Endothelial cell of umbilical vein (primary cell): ENCODE measurements at regions not wholly inside any gene's neighbourhood (a gene's known extent, or its start where the extent isn't known, plus 50 kb on each side); places are given as distances from the start of the nearest gene placed in this dataset.

ENCODE experiments used
- BruUV-seq: library from RNA; stranded (reverse); fragments of 400-500 nt; replicated peaks from 2 replicates; lab custom pipeline; 2021; lab: Mats Ljungman, UMichigan
- CTCF ChIA-PET: fragments of 300-600, 350-600 bp; sonication (Branson Sonifier 250); formaldehyde crosslinking; loops from one replicate; lab custom pipeline; 2021; ENCODE audit warnings: antibody characterized with exemption, inconsistent platforms; lab: Charles Lee
- POLR2A ChIA-PET: fragments of 300-600, 350-600 bp; sonication (Branson Sonifier 250); formaldehyde crosslinking; loops from one replicate; lab custom pipeline; 2021; ENCODE audit warnings: antibody characterized with exemption, inconsistent platforms; lab: Charles Lee
- DNase-seq: peaks from one replicate; pipeline ENCODE4 v3.0.0-alpha.2; 2011; ENCODE audit warnings: low read depth, low spot score
- FAIRE-seq: peaks from 2 replicates; lab custom pipeline; 2011; peaks lifted over from hg19 to GRCh38; lab: Jason Lieb, UNC
- H2AFZ ChIP-seq: 2 replicates; pipeline ENCODE4 v1.6.0; 2012; ENCODE audit warnings: low read depth, low read length, control low read depth, inconsistent platforms
- H3K27ac ChIP-seq: 2 replicates; pipeline ENCODE4 v1.5.1; 2011; ENCODE audit warnings: low read depth, mild to moderate bottlenecking, control low read depth, low read length, moderate library complexity; ENCODE audit not compliant: insufficient read depth
- H3K27me3 ChIP-seq, 2 experiments: 2 replicates each; pipeline versions ENCODE4 v1.6.0 to v1.6.1; 2011; ENCODE audit warnings: low read length in 2 of 2, mixed read lengths in 1 of 2; ENCODE audit not compliant: control insufficient read depth in 2 of 2, insufficient read depth in 2 of 2
- H3K36me3 ChIP-seq, 2 experiments: 2 replicates in 1 of 2; 3 replicates in 1 of 2; pipeline ENCODE4 v1.5.1; 2011; ENCODE audit warnings: low read length in 2 of 2, mild to moderate bottlenecking in 1 of 2, moderate library complexity in 1 of 2; ENCODE audit not compliant: control insufficient read depth in 2 of 2, insufficient read depth in 2 of 2; ENCODE audit errors: extremely low read depth in 1 of 2
- H3K4me1 ChIP-seq: 3 replicates; pipeline ENCODE4 v1.5.1; 2011; ENCODE audit warnings: mild to moderate bottlenecking, low read length; ENCODE audit not compliant: control insufficient read depth, insufficient read depth; ENCODE audit errors: extremely low read depth
- H3K4me2 ChIP-seq: 2 replicates; pipeline ENCODE4 v1.6.1; 2011; ENCODE audit warnings: low read length, control low read depth, mixed read lengths; ENCODE audit not compliant: insufficient read depth
- H3K4me3 ChIP-seq, 3 experiments: fragments of 200-600 bp in 1 of 3; sonication (generic), shearing (Covaris generic) in 1 of 3; replicated peaks in 1 of 3; 2 replicates each; pipeline ENCODE4 v1.5.1; 2011 to 2016; ENCODE audit warnings: control low read depth in 3 of 3, low read length in 3 of 3, mild to moderate bottlenecking in 2 of 3, inconsistent platforms in 1 of 3, low read depth in 1 of 3, moderate library complexity in 1 of 3; ENCODE audit not compliant: insufficient read depth in 1 of 3
- H3K79me2 ChIP-seq: 2 replicates; pipeline ENCODE4 v1.6.0; 2012; ENCODE audit warnings: low read length, inconsistent platforms; ENCODE audit not compliant: control insufficient read depth, insufficient read depth
- H3K9ac ChIP-seq: replicated peaks from 2 replicates; pipeline ENCODE3; 2011; ENCODE audit warnings: low read length, control low read depth; ENCODE audit not compliant: insufficient read depth; ENCODE audit errors: extremely low read depth
- H3K9me1 ChIP-seq: replicated peaks from 3 replicates; pipeline ENCODE4 v1.6.0; 2011; ENCODE audit warnings: mild to moderate bottlenecking, low read length; ENCODE audit not compliant: control insufficient read depth, insufficient read depth; ENCODE audit errors: extremely low read depth
- H3K9me3 ChIP-seq: replicated peaks from 2 replicates; pipeline ENCODE4 v1.5.1; 2012; ENCODE audit warnings: low read length, inconsistent platforms; ENCODE audit not compliant: control insufficient read depth, insufficient read depth
- H4K20me1 ChIP-seq: replicated peaks from 2 replicates; pipeline ENCODE3; 2011; ENCODE audit warnings: mild to moderate bottlenecking, low read length; ENCODE audit not compliant: control insufficient read depth, insufficient read depth; ENCODE audit errors: extremely low read depth
- CTCF ChIP-seq, 2 donors: IDR thresholded peaks; 1 replicate in 1 of 2; 2 replicates in 1 of 2; pipeline ENCODE4 v1.5.1; 2011; ENCODE audit warnings: low read length in 2 of 2, mild to moderate bottlenecking in 2 of 2, moderate library complexity in 2 of 2, control low read depth in 1 of 2, inconsistent platforms in 1 of 2, low read depth in 1 of 2; ENCODE audit not compliant: insufficient read depth in 1 of 2; ENCODE audit errors: extremely low read depth in 1 of 2
- EZH2 ChIP-seq: IDR thresholded peaks from 2 replicates; pipeline ENCODE4 v1.6.1; 2012; ENCODE audit warnings: borderline replicate concordance, low read depth, mild to moderate bottlenecking, moderate library complexity, low read length, inconsistent platforms; ENCODE audit not compliant: severe bottlenecking
- FOS ChIP-seq: IDR thresholded peaks from 2 replicates; pipeline ENCODE4 v1.6.1; 2011; ENCODE audit warnings: mild to moderate bottlenecking, low read length, moderate library complexity, borderline replicate concordance; ENCODE audit not compliant: insufficient read depth
- GATA2 ChIP-seq: IDR thresholded peaks from 2 replicates; pipeline ENCODE4 v1.7.0; 2011; ENCODE audit warnings: low read depth, mild to moderate bottlenecking, moderate library complexity, mixed read lengths, low read length; ENCODE audit not compliant: insufficient read length, insufficient read depth
- JUN ChIP-seq: IDR thresholded peaks from 2 replicates; pipeline ENCODE4 v1.6.1; 2011; ENCODE audit warnings: borderline replicate concordance, low read depth; ENCODE audit not compliant: insufficient read length, insufficient read depth
- MAX ChIP-seq: IDR thresholded peaks from 2 replicates; pipeline ENCODE4 v1.6.1; 2011; ENCODE audit not compliant: insufficient read depth, insufficient read length
- MYC ChIP-seq: IDR thresholded peaks from one replicate; pipeline ENCODE4 v1.6.1; 2011; ENCODE audit warnings: mild to moderate bottlenecking, low read depth, low read length
- POLR2A ChIP-seq: IDR thresholded peaks from 2 replicates; pipeline ENCODE4 v1.6.1; 2012; ENCODE audit warnings: low read depth, mild to moderate bottlenecking, control low read depth, low read length
- POLR2AphosphoS5 ChIP-seq: IDR thresholded peaks from 2 replicates; pipeline ENCODE4 v1.6.1; 2012; ENCODE audit warnings: low read depth, mild to moderate bottlenecking, control low read depth, low read length, moderate library complexity; ENCODE audit not compliant: insufficient read depth
- dilution Hi-C: fragments of 300-500 bp; cut with MboI; formaldehyde crosslinking; loops from one replicate; pipeline ENCODE4 v1.15.0; 2019; ENCODE audit warnings: low sequenced_read_pairs; ENCODE audit not compliant: extremely low pct_ligation_motif_present
- intact Hi-C: fragments of 100-400 bp; cut with micrococcal nuclease; formaldehyde crosslinking; loops from one replicate; pipeline ENCODE4 v1.10.0; 2022

GRCh38 chr13:105070452-105070851, 1465.0 kb downstream of the EFNB2 start:
- dilution Hi-C loops (no loop called here), intact Hi-C loops (no loop called here)
- Histone ChIP-seq H3K4me2 (no peak overlapping the region), H3K9me1 (no peaks in the 10 kb centered on the region), H3K4me1 (no peaks in the 10 kb centered on the region), H3K36me3 (no peaks in the 10 kb centered on the region), H3K4me3 (no peak overlapping the region), H4K20me1 (no peaks in the 10 kb centered on the region), H3K9me3 (no peaks in the 10 kb centered on the region), H2AFZ (no peak overlapping the region), H3K27ac (no peak overlapping the region), H3K79me2 (no peaks in the 10 kb centered on the region), H3K9ac (no peak overlapping the region), H3K27me3 (no peaks in the 10 kb centered on the region)
- ChIA-PET POLR2A (no interaction called here), CTCF (no interaction called here)
- FAIRE-seq (no peak), DNase-seq (no peak)
- BruUV-seq, result no TSS peak
- no peak for TF ChIP-seq POLR2AphosphoS5
- TF ChIP-seq FOS, result no peak
- TF ChIP-seq EZH2, result no peak
- no peak for TF ChIP-seq GATA2
- TF ChIP-seq MYC, result no peak
- TF ChIP-seq CTCF (IDR thresholded peaks at IDR 0.05; ENCODE audit: extremely low read depth in 1 of 2, insufficient read depth in 1 of 2, low read depth in 1 of 2, low read length in 2 of 2), result no peak
- TF ChIP-seq JUN, result no peak
- TF ChIP-seq POLR2A, result no peak
- TF ChIP-seq MAX, result no peak
